SIG-M5 treated with dmso at 0.1 percent for 504 hours (cell line): ENCODE measurements at regions not wholly inside any gene's neighbourhood (a gene's known extent, or its start where the extent isn't known, plus 50 kb on each side); places are given as distances from the start of the nearest gene placed in this dataset.
"Not testable (repeated sequence)": the region's sequence is repeated elsewhere in the genome, so short reads cannot be mapped to it uniquely, and the experiment has no call there.

Experiments used
- DNase-seq: peaks from one replicate; lab custom pipeline; 2025; ENCODE audit not compliant: unreplicated experiment; lab: John Stamatoyannopoulos, UW

DNA sequence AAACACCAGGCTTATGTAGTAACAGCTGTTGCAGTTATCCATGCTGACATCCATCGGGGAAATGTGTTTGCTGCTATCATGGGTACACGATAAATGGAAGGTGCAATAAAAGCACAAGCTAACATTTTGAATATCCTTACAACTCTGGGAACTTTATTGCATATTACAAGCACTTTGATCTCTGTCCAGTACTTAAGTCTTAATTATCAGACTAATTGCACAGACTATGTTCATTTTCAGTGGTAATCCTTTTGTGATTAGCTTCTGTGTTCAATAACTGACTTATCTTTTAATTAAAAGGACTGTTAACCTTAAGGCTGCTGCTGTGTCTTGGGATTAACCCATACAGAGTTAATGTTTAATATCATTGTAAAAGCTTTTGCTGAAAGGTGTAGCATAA is 101.4 kb upstream of the ATP5MC3 start:
- DNase-seq = no peak

- DNase-seq = peak; percentile 79
Observed at GRCh38 chr2:175282300-175282699, 100.8 kb upstream of the ATP5MC3 start.

DNA sequence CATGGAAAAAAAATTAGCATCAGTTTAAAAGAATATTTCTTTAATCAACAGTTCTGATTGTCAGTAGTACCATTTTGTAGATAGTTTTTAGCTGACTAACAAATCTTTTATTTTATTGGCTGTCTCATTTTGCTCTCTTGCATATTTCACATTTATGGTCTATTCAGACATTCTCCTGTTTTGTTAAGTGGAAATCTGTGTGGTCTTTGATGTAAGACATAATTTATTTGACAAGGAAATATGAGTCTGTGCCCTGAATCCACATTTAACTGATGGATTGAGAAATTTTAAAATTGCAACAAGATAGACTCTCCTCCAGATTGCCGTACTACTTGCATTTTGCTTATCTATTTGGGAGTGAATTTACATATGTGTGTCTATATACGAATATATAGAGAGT is 96.3 kb upstream of the ATP5MC3 start:
- no peak for DNase-seq

- no peak for DNase-seq
Observed at GRCh38 chr2:175275539-175275938, 94.0 kb upstream of the ATP5MC3 start.

DNA sequence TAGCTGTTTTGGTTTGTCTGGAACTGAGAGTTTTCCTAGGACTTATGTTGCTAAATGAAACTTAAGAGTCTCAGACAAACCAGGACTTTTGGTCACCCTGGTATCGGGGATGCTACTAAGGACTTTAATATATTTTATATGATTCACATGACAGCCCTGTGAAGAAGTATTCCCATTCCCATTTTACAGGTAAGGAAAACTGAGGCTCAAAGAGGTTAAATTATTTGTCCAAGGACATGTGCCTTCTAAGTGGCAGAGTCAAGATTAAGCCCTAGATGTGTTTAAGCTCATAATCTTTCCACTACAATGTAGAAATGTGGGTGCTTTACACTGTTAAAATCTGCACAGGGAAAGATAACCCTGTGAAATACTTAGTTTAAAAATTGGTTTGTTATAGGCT is 77.7 kb upstream of the ATP5MC3 start:
- no peak for DNase-seq

- no peak for DNase-seq
Observed at GRCh38 chr2:175256806-175257585, 75.5 kb upstream of the ATP5MC3 start.

DNA sequence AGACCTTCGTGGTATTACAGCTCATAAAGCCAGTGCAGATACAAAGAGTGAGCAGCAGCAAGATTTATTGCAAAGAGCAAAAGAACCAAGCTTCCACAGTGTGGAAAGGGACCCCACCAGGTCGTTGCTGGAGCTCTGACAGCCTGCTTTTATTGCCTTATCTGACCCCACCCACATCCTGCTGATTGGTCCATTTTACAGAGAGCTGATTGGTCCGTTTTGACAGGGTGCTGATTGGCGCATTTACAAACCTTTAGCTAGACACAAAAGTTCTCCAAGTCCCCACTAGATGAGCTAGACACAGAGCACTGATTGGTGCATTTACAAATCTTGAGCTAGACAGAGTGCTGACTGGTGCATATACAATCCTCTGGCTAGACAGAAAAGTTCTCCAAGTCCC is 74.9 kb upstream of the ATP5MC3 start:
- DNase-seq = not testable (repeated sequence)

- no peak for DNase-seq
Observed at GRCh38 chr2:175253871-175254270, 72.4 kb upstream of the ATP5MC3 start.

DNA sequence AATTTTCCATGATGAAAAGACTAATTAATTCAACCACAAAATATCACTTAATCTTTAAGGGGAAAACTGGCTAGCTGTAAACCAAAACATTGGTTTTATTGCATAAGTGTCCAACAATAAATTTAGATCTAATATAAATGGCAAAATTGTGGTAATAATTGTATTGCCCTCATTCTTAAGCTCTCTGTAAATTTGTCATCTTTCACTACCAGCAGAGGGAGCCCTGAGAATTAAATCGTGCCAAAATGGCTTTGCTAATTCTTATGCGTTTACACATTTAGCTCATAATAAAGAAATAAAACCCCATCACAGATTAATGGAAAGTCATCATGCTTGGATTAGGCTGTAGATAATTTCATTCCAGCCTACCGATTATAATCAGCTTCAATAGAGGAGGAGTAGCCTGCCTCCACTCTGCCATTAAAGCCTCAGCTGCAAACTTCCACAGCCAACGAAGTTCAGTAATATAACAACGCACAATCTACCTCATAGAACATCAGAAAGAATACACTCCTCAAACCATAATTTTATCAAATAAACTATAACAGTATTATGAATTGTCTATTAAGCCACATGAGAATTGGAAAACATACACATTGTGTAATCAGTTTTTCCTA is 70.0 kb upstream of the ATP5MC3 start:
- peak; percentile 40 for DNase-seq

DNA sequence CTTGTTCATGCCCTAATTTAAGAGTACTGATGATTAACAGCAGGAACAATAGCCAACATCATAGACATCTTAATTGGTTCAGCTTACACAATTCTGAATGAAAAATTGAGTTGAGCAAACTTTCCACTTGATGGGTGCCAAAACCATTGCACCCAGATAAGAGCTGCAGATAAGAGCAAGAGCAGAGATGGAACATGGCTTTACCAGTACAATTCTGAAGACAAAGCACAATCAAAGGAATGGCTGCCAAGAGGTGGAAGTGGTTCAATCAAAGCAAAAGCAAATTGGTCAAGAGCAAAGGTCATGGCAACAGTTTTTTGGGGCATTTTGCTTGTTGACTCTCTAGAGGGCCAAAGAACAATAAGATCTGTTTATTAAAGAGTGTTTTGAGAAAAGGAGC is 65.6 kb upstream of the ATP5MC3 start:
- DNase-seq = no peak

DNA sequence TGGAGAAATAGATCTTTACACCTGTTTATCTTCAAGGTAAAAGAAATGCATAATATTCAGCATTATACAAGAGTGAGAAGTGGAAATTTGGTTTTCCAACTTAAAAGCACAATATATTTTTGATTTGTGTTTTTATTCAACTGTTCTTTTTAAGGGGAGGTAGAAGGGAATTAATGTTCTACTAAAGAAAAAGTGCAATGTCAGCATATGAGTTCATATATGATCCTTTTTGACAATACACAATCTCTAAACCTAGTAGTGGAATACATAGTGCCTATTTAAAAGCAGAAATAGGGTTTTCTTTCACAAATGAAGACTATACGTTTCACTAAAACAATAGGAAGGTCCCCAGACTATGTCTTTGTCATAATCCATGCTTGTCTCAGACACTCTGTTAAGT is 63.2 kb upstream of the ATP5MC3 start:
- DNase-seq = no peak

- DNase-seq = no peak
Observed at GRCh38 chr2:175241691-175242090, 60.2 kb upstream of the ATP5MC3 start.

- DNase-seq = not testable (repeated sequence)
Observed at GRCh38 chr2:175240033-175240432, 58.5 kb upstream of the ATP5MC3 start.

DNA sequence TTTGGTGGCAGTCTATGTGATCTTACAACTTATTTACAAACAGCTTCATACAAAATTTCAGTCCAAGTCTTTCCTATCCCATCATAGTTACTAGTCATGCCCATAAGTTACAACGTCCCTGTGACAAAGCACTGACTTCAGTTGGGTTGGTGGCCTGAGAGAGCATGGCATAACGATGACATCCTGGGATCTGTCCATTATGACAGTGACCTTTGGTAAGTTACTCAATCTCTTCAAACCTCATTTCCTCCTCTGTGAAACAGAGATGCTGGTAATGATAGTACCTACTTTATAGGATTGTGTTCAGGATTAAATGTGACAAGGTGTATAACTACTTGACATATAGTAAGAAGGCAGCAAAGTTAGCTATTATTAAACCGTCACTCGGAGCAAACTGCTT is 55.4 kb upstream of the ATP5MC3 start:
- DNase-seq = no peak

DNA sequence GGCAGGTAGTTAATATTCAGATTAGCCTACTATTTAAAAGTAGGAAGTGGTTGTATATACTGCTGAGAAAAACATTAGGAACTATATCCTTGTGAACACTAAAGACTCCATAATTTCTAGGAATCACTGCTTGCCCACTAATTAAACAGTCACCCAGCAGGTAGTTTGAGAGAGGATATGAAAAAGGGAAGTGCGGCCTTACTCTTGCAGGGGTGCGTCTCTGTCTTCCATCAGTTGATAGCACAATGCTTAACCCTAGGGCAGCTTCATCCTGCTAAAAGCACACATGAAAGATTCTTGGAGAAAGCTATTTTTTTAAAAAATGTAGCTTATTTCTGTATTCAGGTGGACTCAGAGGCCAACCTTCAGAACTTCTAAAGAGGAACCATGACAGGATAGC is 53.1 kb upstream of the ATP5MC3 start:
- no peak for DNase-seq

GRCh38 chr2:175234153-175234552 is 52.6 kb upstream of the ATP5MC3 start:
- DNase-seq = no peak

DNA sequence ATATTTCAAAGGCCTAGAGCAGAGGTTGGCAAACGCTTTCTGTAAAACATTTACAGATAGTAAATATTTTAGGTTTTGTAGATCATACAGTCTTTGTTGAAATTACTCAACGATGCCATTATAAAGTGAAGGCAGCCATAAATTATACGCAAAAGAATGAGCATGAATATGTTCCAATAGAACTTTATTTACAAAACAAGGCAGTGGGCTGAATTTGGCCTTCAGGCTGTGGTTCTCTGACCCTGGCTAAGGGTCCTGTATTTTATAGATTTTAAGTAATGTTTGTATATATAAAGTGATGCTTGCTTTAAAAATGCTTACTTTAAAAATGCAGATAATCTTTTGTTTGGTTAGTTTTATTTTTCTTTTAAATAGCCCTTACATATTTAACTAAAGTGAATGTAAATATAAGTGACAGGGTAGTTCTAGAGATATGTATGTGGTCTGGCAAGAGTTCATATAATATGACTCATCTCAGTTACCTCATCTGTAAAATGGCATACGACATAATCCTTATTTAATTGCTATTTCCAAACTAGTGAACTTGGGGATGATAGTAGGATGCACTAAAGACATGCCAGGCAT is 51.7 kb upstream of the ATP5MC3 start:
- peak; percentile 31 for DNase-seq
